Testis (tissue), 2 donors: ENCODE measurements at regions not wholly inside any gene's neighbourhood (a gene's known extent, or its start where the extent isn't known, plus 50 kb on each side); places are given as distances from the start of the nearest gene placed in this dataset.

Experiments used
- DNase-seq: peaks from one replicate; pipeline ENCODE4 v3.0.0-alpha.2; 2019
- H3K27ac ChIP-seq, 2 donors: fragments of 200-600 bp; sonication (generic); one replicate each; pipeline ENCODE4 v1.5.1; 2019
- H3K27me3 ChIP-seq: fragments of 200-600 bp; sonication (generic); one replicate; pipeline ENCODE4 v1.5.1; 2019
- H3K36me3 ChIP-seq: fragments of 200-600 bp; sonication (generic); one replicate; pipeline ENCODE4 v1.5.1; 2017; ENCODE audit warnings: low read depth; ENCODE audit errors: missing control alignments
- H3K4me1 ChIP-seq: fragments of 200-600 bp; sonication (generic); one replicate; pipeline ENCODE4 v1.5.1; 2019
- H3K4me3 ChIP-seq, 2 donors: fragments of 200-600 bp; sonication (generic); one replicate each; pipeline ENCODE4 v1.5.1; 2017 to 2019
- H3K9me3 ChIP-seq: fragments of 200-600 bp; sonication (generic); one replicate; pipeline ENCODE4 v1.5.1; 2017
- CTCF ChIP-seq, 3 experiments: fragments of 450-650 bp in 2 of 3; fragments of 200-600 bp in 1 of 3; sonication (generic) in 1 of 3; IDR thresholded peaks; one replicate each; pipeline ENCODE4 v1.5.1; 2016 to 2019; ENCODE audit warnings: antibody characterized with exemption in 3 of 3, mild to moderate bottlenecking in 2 of 3, moderate library complexity in 1 of 3
- POLR2A ChIP-seq: fragments of 450-650 bp; IDR thresholded peaks from one replicate; pipeline ENCODE4 v1.6.1; 2017; ENCODE audit warnings: antibody characterized with exemption, mild to moderate bottlenecking, moderate library complexity
- WGBS, 2 donors: methylation state at CpG; one replicate each; pipeline ENCODE4 v1.1.5; 2018; 5-methylcytosine and 5-hydroxymethylcytosine counted together
- intact Hi-C: fragments of 100-400 bp; cut with DNase I; formaldehyde crosslinking; loops from one replicate; pipeline ENCODE4 v1.15.1; 2023; ENCODE audit warnings: low total_unique reads

- WGBS, 2 donors: 63 to 69% methylated on average over 8 of the region's 8 CpGs
- Histone ChIP-seq H3K9me3 (no peaks in the 10 kb centered on the region), H3K27me3 (no peaks in the 10 kb centered on the region), H3K27ac (no peak overlapping the region), H3K4me3 (no peak overlapping the region), H3K36me3 (no peaks in the 10 kb centered on the region), H3K4me1 (no peaks in the 10 kb centered on the region)
- DNase-seq: no peak
- TF ChIP-seq CTCF (IDR thresholded peaks at IDR 0.05) (no peak), POLR2A (no peak)
- intact Hi-C loops: no loop called here
Measured at GRCh38 chr9:107554636-107555035, 65.1 kb upstream of the KLF4 start.

- no peaks in the 10 kb centered on the region for H3K9me3 ChIP-seq
- H3K4me1 ChIP-seq: peaks cover 9% of the 10 kb centered on the region
- 64 to 70% methylated on average over 10 of the region's 10 CpGs for WGBS, 2 donors
- DNase-seq: peak; percentile 37
- no peak for TF ChIP-seq POLR2A
- TF ChIP-seq CTCF (IDR thresholded peaks at IDR 0.05): no peak
- H3K36me3 ChIP-seq: no peaks in the 10 kb centered on the region
- intact Hi-C loops: no loop called here
- peak overlapping the region in 1 of 2 donors; percentile 27 for H3K27ac ChIP-seq
- H3K27me3 ChIP-seq: no peaks in the 10 kb centered on the region
- no peak overlapping the region for H3K4me3 ChIP-seq
Measured at GRCh38 chr9:107548298-107549142, 59.0 kb upstream of the KLF4 start.

GRCh38 chr9:107547772-107548297 lies 58.3 kb upstream of the KLF4 start:
- TF ChIP-seq CTCF (IDR thresholded peaks at IDR 0.05) (no peak), POLR2A (no peak)
- intact Hi-C loops: no loop called here
- no peak for DNase-seq
- Histone ChIP-seq H3K36me3 (no peaks in the 10 kb centered on the region), H3K4me1 (peaks cover 9% of the 10 kb centered on the region), H3K4me3 (no peak overlapping the region), H3K27me3 (no peaks in the 10 kb centered on the region), H3K27ac (peak overlapping the region in 1 of 2 donors; percentile 27), H3K9me3 (no peaks in the 10 kb centered on the region)
- 38 to 56% methylated on average over 3 of the region's 3 CpGs for WGBS, 2 donors

- no peaks in the 10 kb centered on the region for H3K27me3 ChIP-seq
- H3K9me3 ChIP-seq: no peaks in the 10 kb centered on the region
- no peak overlapping the region for H3K4me3 ChIP-seq
- peaks cover 9% of the 10 kb centered on the region for H3K4me1 ChIP-seq
- TF ChIP-seq CTCF (IDR thresholded peaks at IDR 0.05) (no peak), POLR2A (no peak)
- no peaks in the 10 kb centered on the region for H3K36me3 ChIP-seq
- intact Hi-C loops: no loop called here
- no peak for DNase-seq
- no peak overlapping the region for H3K27ac ChIP-seq
- WGBS, 2 donors: 75 to 84% methylated on average over 2 of the region's 2 CpGs
Measured at GRCh38 chr9:107547303-107547702, 57.7 kb upstream of the KLF4 start.

GRCh38 chr9:107546859-107547258 lies 57.3 kb upstream of the KLF4 start:
- Histone ChIP-seq H3K4me1 (peaks cover 9% of the 10 kb centered on the region), H3K9me3 (no peaks in the 10 kb centered on the region), H3K27me3 (no peaks in the 10 kb centered on the region), H3K27ac (no peak overlapping the region), H3K4me3 (no peak overlapping the region), H3K36me3 (no peaks in the 10 kb centered on the region)
- DNase-seq: no peak
- TF ChIP-seq CTCF (IDR thresholded peaks at IDR 0.05) (no peak), POLR2A (no peak)
- intact Hi-C loops: no loop called here
